GM12878 (cell line): ENCODE measurements at regions not wholly inside any gene's neighbourhood (a gene's known extent, or its start where the extent isn't known, plus 50 kb on each side); places are given as distances from the start of the nearest gene placed in this dataset.

ENCODE experiments used
- ATAC-seq: fragments of 200-7000 bp; cut with Tn5 transposase; 3 replicates; pipeline ENCODE4 v1.9.1; 2020; ENCODE audit warnings: mild to moderate bottlenecking, moderate library complexity
- BruUV-seq: library from RNA; stranded (reverse); fragments of 400-500 nt; replicated peaks from 2 replicates; lab custom pipeline; 2021; lab: Mats Ljungman, UMichigan
- CTCF ChIA-PET: fragments of 300-600 bp; sonication (Branson Sonifier 250); formaldehyde crosslinking; extraction: SDS; loops from one replicate; lab custom pipeline; 2021; ENCODE audit warnings: inconsistent platforms; lab: Yijun Ruan, JAX
- POLR2A ChIA-PET: fragments of 350-600 bp; formaldehyde crosslinking; extraction: SDS; loops from one replicate; lab custom pipeline; 2021; ENCODE audit warnings: inconsistent platforms; lab: Charles Lee
- RAD21 ChIA-PET: fragments of 300-600 bp; sonication (Branson Sonifier 250); formaldehyde crosslinking; loops from one replicate; lab custom pipeline; 2023; ENCODE audit warnings: antibody characterized with exemption; ENCODE audit not compliant: unreplicated experiment; lab: Charles Lee
- SMC1A ChIA-PET: fragments of 300-600 bp; sonication (Branson Sonifier 250); formaldehyde crosslinking; loops from one replicate; lab custom pipeline; 2023; ENCODE audit not compliant: unreplicated experiment, uncharacterized antibody; lab: Charles Lee
- DNase-seq: peaks from one replicate; pipeline ENCODE4 v3.0.0-alpha.2; 2011; ENCODE audit warnings: low read depth, low spot score
- FAIRE-seq: peaks from 3 replicates; lab custom pipeline; 2011; peaks lifted over from hg19 to GRCh38; lab: Jason Lieb, UNC
- H2AFZ ChIP-seq: 2 replicates; pipeline ENCODE4 v1.6.0; 2011; ENCODE audit warnings: low read depth, low read length, control low read depth; ENCODE audit not compliant: control insufficient read depth
- H3K27ac ChIP-seq: 2 replicates; pipeline ENCODE4 v1.5.1; 2011; ENCODE audit warnings: control low read depth; ENCODE audit not compliant: control insufficient read depth, insufficient read depth
- H3K27me3 ChIP-seq, 2 experiments: replicated peaks in 1 of 2; 2 replicates each; pipeline versions ENCODE4 v1.6.0 to v1.6.1; 2011; ENCODE audit warnings: low read length in 1 of 2; ENCODE audit not compliant: control insufficient read depth in 2 of 2, insufficient read depth in 2 of 2
- H3K36me3 ChIP-seq, 2 experiments: 2 replicates each; pipeline ENCODE4 v1.5.1; 2011; ENCODE audit warnings: low read length in 1 of 2; ENCODE audit not compliant: control insufficient read depth in 2 of 2, insufficient read depth in 2 of 2
- H3K4me1 ChIP-seq: 2 replicates; pipeline ENCODE4 v1.6.1; 2011; ENCODE audit warnings: mild to moderate bottlenecking, low read length, moderate library complexity, mixed read lengths; ENCODE audit not compliant: control insufficient read depth, insufficient read depth
- H3K4me2 ChIP-seq: 2 replicates; pipeline ENCODE4 v1.6.0; 2011; ENCODE audit warnings: control low read depth; ENCODE audit not compliant: control insufficient read depth, insufficient read depth
- H3K4me3 ChIP-seq: fragments of 200-600 bp; sonication (generic); 2 replicates; pipeline ENCODE4 v1.5.1; 2016
- H3K79me2 ChIP-seq: 2 replicates; pipeline ENCODE4 v1.6.0; 2011; ENCODE audit warnings: low read length; ENCODE audit not compliant: control insufficient read depth, insufficient read depth
- H3K9ac ChIP-seq: 2 replicates; pipeline ENCODE4 v1.8.0; 2011; ENCODE audit warnings: low read length, control low read depth, mixed read lengths; ENCODE audit not compliant: control insufficient read depth, insufficient read depth
- H3K9me3 ChIP-seq: replicated peaks from 3 replicates; pipeline ENCODE4 v1.5.1; 2011; ENCODE audit warnings: mild to moderate bottlenecking, low read length; ENCODE audit not compliant: control insufficient read depth, insufficient read depth
- H4K20me1 ChIP-seq: 2 replicates; pipeline ENCODE4 v1.6.0; 2011; ENCODE audit not compliant: control insufficient read depth, insufficient read depth
- ATF3 ChIP-seq: IDR thresholded peaks from 2 replicates; pipeline ENCODE4 v1.6.1; 2011; ENCODE audit warnings: low read depth, mild to moderate bottlenecking, low read length, moderate library complexity, borderline replicate concordance; ENCODE audit errors: extremely low read depth
- ELK1 ChIP-seq: IDR thresholded peaks from 2 replicates; pipeline ENCODE4 v1.6.1; 2012; ENCODE audit warnings: low read depth, low read length, improper control_type of control experiment
- ESRRA ChIP-seq: IDR thresholded peaks from 2 replicates; pipeline ENCODE4 v1.6.1; 2012; ENCODE audit warnings: mild to moderate bottlenecking, low read length, improper control_type of control experiment
- NFIC ChIP-seq: IDR thresholded peaks from 2 replicates; pipeline ENCODE4 v1.6.1; 2012; ENCODE audit warnings: low read depth, mild to moderate bottlenecking, inconsistent platforms, low read length, moderate library complexity
- PBX3 ChIP-seq: IDR thresholded peaks from 2 replicates; pipeline ENCODE4 v1.6.1; 2011; ENCODE audit warnings: mild to moderate bottlenecking, low read depth, low read length, moderate library complexity; ENCODE audit not compliant: insufficient replicate concordance
- POLR2A ChIP-seq: IDR thresholded peaks from 2 replicates; pipeline ENCODE4 v1.6.1; 2011; ENCODE audit warnings: low read depth, mild to moderate bottlenecking, low read length
- ZSCAN29 ChIP-seq: fragments of 450-650 bp; IDR thresholded peaks from 2 replicates; pipeline ENCODE4 v1.6.1; 2017; ENCODE audit warnings: mild to moderate bottlenecking, moderate library complexity
- WGBS: methylation state at CpG from one replicate; pipeline ENCODE4 v1.1.6; 2016; ENCODE audit warnings: low lambda C conversion rate; ENCODE audit not compliant: insufficient replicate concordance, insufficient coverage; ENCODE audit errors: missing lambda C conversion rate; 5-methylcytosine and 5-hydroxymethylcytosine counted together
- in situ Hi-C: fragments of 300-500 bp; cut with MboI; formaldehyde crosslinking; loops from 9 replicates; pipeline ENCODE4 v1.14.3; 2018; ENCODE audit warnings: mixed read lengths
- intact Hi-C: fragments of 100-400 bp; cut with micrococcal nuclease; formaldehyde crosslinking; loops from one replicate; pipeline ENCODE4 v1.14.2; 2022; ENCODE audit not compliant: unreplicated experiment

- no peaks in the 10 kb centered on the region for H3K79me2 ChIP-seq
- RAD21 ChIA-PET = no interaction called here
- no peaks in the 10 kb centered on the region for H3K9me3 ChIP-seq
- intact Hi-C loops = no loop called here
- H3K27ac ChIP-seq = no peak overlapping the region
- no peaks in the 10 kb centered on the region for H4K20me1 ChIP-seq
- ATAC-seq = no peak
- no peaks in the 10 kb centered on the region for H3K4me1 ChIP-seq
- TF ChIP-seq PBX3 = no peak
- no peak for TF ChIP-seq ELK1
- TF ChIP-seq NFIC = no peak
- TF ChIP-seq ESRRA = no peak
- no peak for TF ChIP-seq ATF3
- no peak for TF ChIP-seq POLR2A
- no peak for TF ChIP-seq ZSCAN29
- TF ChIP-seq, all 136 proteins: peak for 0
- no peaks in the 10 kb centered on the region for H3K36me3 ChIP-seq
- ChIA-PET SMC1A (no interaction called here), CTCF (interaction anchor here (1.0 kb wide), 1 partner anchor 42 kb away, joined by 3 read pairs; no protein-coding TSS in a partner anchor), POLR2A (no interaction called here)
- H3K27me3 ChIP-seq = peaks cover 10 to 13% of the 10 kb centered on the region in 2 experiments
- FAIRE-seq (no peak), DNase-seq (no peak)
- no peak overlapping the region for H3K9ac ChIP-seq
- WGBS = 0% methylated on average over 1 of the region's 1 CpG
- no peak overlapping the region for H2AFZ ChIP-seq
- no peak overlapping the region for H3K4me3 ChIP-seq
- in situ Hi-C loops = no loop called here
- no peak overlapping the region for H3K4me2 ChIP-seq
- BruUV-seq = no TSS peak
These were observed 81.0 kb downstream of the NOG start for GRCh38 chr17:56674401-56674925.
